Large intestine (tissue), 3 donors: ENCODE measurements at regions not wholly inside any gene's neighbourhood (a gene's known extent, or its start where the extent isn't known, plus 50 kb on each side); places are given as distances from the start of the nearest gene placed in this dataset.
"Not testable (repeated sequence)": the region's sequence is repeated elsewhere in the genome, so short reads cannot be mapped to it uniquely, and the experiment has no call there.

ENCODE experiments used
- DNase-seq, 2 donors: peaks; one replicate each; pipeline versions ENCODE4 v3.0.0 to v3.0.0-alpha.2; 2013
- H3K27ac ChIP-seq: one replicate; pipeline ENCODE4 v1.5.1; 2013; ENCODE audit warnings: low read length
- H3K27me3 ChIP-seq: 2 replicates; pipeline ENCODE4 v1.6.1; 2013; ENCODE audit warnings: low read length; ENCODE audit not compliant: control insufficient read depth, insufficient read depth
- H3K36me3 ChIP-seq: 2 replicates; pipeline ENCODE4 v1.6.1; 2013; ENCODE audit warnings: low read length; ENCODE audit not compliant: control insufficient read depth, insufficient read depth
- H3K4me1 ChIP-seq: one replicate; pipeline ENCODE4 v1.6.1; 2013; ENCODE audit warnings: low read length; ENCODE audit not compliant: control insufficient read depth, insufficient read depth
- H3K4me3 ChIP-seq: one replicate; pipeline ENCODE4 v1.5.1; 2013; ENCODE audit warnings: low read length
- H3K9me3 ChIP-seq: one replicate; pipeline ENCODE4 v1.6.1; 2013; ENCODE audit warnings: mild to moderate bottlenecking, low read depth, low read length, moderate library complexity; ENCODE audit not compliant: control insufficient read depth
- WGBS: methylation state at CpG from one replicate; pipeline ENCODE4 v1.1.5; 2013; ENCODE audit warnings: low lambda C conversion rate; ENCODE audit not compliant: insufficient coverage; 5-methylcytosine and 5-hydroxymethylcytosine counted together

DNA sequence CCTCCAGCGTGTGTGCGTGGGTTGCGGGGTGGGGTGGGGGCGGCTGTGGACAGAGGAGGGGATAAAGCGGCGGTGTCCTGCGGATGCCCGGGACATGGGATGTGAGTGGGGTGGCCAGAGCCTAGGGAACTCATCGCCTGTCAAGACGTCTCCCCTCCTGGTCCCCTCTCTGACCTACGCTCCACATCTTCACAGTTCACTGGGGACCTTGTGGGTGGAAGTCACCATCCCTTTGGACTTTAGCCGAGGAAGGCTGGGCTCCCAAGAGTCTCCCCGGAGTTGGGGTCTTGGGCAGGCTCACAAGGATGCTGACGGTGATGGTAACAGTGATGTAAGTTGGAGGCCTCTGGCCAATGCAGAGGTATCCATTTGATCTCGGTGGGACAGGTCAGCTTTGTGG lies 760.3 kb upstream of the DEFB115 start:
- H3K9me3 ChIP-seq: peaks cover 23% of the 10 kb centered on the region
- not testable (repeated sequence) for H3K36me3 ChIP-seq, H3K27me3 ChIP-seq, DNase-seq, H3K4me3 ChIP-seq, H3K27ac ChIP-seq, H3K4me1 ChIP-seq
- WGBS: 100% methylated on average over 4 of the region's 15 CpGs

DNA sequence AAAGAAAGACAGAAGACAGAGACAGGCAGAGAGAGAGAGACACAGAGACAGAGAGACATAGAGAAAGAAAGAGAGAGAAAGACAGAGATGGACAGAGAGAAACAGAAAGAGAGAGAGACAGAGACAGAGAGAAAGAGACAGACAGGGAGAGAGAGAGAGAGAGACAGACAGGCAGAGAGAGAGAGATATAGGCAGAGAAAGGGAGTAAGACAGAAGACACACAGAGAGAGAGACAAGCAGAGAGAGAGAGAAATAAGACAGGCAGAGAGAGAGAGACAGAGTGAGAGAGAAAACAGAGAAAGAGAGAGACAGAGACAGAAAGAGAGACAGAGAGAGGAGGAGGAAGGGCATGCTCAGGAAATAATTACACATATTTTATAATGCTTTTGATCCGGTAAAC lies 758.3 kb upstream of the DEFB115 start:
- Histone ChIP-seq H3K36me3 (no peaks in the 10 kb centered on the region), H3K9me3 (peaks cover 38% of the 10 kb centered on the region)

DNA sequence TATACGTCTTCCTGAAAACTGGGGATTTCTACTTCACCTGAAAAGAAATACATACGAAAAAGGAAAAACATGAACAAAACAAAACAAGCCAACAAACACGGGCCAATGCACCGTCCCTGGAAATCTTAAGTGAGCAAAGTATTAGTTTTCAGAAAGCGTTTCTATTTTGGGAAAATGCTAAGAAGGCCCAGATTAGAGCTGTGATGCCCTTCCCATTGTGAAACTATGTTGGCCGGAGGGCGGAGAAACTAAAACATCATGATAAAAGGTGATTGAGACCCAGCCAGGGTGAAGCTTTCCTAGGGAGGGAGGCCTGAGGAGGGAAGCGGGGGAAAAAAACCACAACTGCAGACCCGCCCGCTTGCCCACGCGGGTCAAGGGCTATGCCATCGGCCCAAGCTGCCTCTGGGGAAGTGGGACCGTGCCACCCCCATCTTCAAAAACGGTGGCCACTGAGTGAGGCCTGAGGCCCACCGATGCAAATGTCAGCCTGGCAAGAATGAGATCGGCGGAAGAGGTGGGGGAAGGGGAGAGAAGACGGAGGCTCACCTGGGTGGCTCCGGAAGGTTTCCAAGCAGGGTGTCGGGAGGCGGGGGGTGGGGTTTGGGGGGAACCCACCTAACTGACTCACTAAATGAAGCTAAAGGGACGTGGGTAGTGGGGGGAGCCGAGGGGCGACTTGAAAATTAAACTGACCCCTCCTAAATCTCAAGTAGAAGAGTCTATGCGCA lies 757.6 kb upstream of the DEFB115 start:
- WGBS: 59% methylated on average over 2 of the region's 26 CpGs
- H3K4me3 ChIP-seq, H3K27ac ChIP-seq, H3K27me3 ChIP-seq, DNase-seq, H3K36me3 ChIP-seq, H3K4me1 ChIP-seq: not testable (repeated sequence)
- peaks cover 38% of the 10 kb centered on the region for H3K9me3 ChIP-seq

More for the DNA sequence above, 758.3 kb upstream of the DEFB115 start:
- H3K27ac ChIP-seq: no peak overlapping the region
- no CpG with 5 or more reads among the region's 1 CpG for WGBS
- H3K4me3 ChIP-seq: no peak overlapping the region
- no peaks in the 10 kb centered on the region for H3K27me3 ChIP-seq
- H3K4me1 ChIP-seq: no peaks in the 10 kb centered on the region
- DNase-seq: no peak

DNA sequence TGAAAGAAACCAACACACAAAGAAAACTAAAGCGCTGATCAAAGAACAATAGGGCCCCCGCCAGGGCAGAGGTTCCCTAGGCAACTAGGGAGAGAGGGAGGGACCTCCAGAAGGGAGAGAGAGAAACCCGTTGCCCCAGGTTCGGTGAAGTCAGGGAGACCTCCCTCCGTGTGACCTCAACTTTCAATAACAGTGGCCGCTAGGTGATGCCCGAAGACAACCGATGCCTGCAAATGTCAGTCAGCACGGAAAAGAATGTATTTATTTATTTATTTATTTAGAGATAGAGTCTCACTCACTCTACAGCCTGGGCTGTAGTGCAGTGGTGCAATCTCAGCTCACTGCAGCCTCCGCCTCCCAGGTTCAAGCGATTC lies 757.0 kb upstream of the DEFB115 start:
- H3K36me3 ChIP-seq, H3K4me1 ChIP-seq, H3K27ac ChIP-seq, H3K27me3 ChIP-seq, H3K4me3 ChIP-seq: not testable (repeated sequence)
- DNase-seq: peak in 1 of 2 donors; percentile 41
- no CpG with 5 or more reads among the region's 11 CpGs for WGBS
- peaks cover 38% of the 10 kb centered on the region for H3K9me3 ChIP-seq

DNA sequence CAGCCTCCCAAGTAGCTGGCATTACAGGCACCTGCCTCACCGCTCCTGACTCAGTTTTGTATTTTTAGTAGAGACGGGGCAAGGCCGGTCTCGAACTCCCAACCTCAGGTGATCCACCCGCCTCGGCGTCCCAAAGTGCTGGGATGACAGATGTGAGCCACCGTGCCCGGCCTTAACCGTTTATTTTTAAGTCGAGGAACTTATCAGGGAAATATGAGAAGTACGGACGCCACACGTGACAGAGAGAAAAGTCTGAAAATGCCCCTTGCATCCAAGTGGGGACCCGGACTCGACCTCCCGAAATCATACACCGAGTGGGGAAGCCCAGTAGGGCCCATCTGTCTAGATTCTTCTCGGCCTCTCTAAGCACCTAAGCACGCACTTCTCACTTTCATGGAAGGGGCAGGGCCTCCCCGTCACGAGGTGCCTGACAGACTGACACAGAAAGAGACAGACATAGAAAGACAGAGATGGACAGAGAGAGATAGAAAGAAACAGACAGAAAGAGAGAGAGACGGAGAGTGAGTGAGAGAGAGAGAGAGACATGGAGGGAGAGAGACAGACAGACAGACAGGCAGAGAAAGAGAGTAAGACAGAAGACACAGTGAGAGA lies 756.5 kb upstream of the DEFB115 start:
- WGBS: 100% methylated on average over 1 of the region's 23 CpGs

DNA sequence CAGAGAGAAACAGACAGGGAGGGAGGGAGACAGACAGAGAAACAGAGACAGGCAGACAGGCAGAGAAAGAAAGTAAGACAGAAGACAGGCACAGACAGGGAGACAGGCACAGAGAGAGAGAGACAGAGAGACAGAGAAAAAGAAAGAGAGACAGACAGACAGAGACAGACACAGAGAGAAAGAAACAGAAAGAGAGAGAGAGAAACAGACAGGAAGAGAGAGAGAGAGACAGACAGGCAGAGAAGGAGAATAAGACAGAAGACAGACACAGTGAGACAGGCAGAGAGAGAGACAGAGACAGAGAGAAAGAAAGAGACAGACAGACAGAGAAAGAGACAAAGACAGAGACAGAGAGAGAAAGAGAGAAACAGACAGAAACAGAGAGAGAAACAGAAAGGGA lies 754.8 kb upstream of the DEFB115 start:
- Histone ChIP-seq H3K9me3 (peaks cover 44% of the 10 kb centered on the region), H3K27me3 (no peaks in the 10 kb centered on the region), H3K4me3 (no peak overlapping the region), H3K27ac (no peak overlapping the region), H3K4me1 (no peaks in the 10 kb centered on the region), H3K36me3 (no peaks in the 10 kb centered on the region)
- peak in 1 of 2 donors; percentile 14 for DNase-seq

More for the DNA sequence above, 756.5 kb upstream of the DEFB115 start:
- Histone ChIP-seq H3K27me3 (no peaks in the 10 kb centered on the region), H3K9me3 (peaks cover 38% of the 10 kb centered on the region), H3K4me3 (no peak overlapping the region), H3K27ac (no peak overlapping the region), H3K36me3 (no peaks in the 10 kb centered on the region), H3K4me1 (no peaks in the 10 kb centered on the region)
- no peak for DNase-seq

DNA sequence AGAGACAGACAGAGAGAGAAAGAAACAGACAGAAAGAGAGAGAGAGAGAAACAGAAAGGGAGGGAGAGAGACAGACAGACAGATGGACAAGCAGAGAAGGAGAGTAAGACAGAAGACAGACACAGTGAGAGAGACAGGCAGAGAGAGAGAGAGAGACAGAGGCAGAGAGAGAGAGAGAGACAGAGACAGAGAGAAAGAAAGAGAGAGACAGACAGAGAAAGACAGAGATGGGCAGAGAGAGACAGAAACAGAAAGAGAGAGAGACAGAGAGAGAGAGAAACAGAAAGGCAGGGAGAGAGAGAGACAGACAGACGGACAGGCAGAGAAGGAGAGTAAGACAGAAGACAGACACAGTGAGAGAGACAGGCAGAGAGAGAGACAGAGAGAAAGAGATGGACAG lies 754.3 kb upstream of the DEFB115 start:
- DNase-seq, H3K27me3 ChIP-seq, H3K27ac ChIP-seq, H3K4me3 ChIP-seq, H3K4me1 ChIP-seq, H3K36me3 ChIP-seq: not testable (repeated sequence)
- 40% methylated on average over 1 of the region's 1 CpG for WGBS
- H3K9me3 ChIP-seq: peaks cover 42% of the 10 kb centered on the region

DNA sequence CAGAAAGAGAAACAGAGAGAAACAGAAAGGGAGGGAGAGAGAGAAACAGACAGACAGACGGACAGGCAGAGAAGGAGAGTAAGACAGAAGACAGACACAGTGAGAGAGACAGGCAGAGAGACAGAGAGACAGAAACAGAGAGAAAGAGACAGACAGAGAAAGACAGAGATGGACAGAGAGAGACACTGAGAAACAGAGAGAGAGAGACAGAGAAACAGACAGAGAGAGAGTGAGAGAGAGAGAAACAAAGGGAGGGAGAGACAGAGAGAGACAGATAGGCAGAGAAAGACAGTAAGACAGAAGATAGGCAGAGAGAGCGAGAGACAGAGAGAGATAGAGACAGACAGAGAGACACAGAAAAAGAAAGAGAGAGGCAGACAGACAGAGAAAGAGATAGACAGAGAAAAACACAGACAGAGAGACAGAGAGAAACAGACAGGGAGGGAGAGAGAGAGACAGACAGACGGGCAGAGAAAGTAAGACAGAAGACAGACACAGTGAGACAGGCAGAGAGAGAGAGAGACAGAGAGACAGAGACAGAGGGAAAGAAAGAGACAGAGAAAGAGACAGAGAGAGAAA lies 753.4 kb upstream of the DEFB115 start:
- Histone ChIP-seq H3K4me1 (no peaks in the 10 kb centered on the region), H3K36me3 (no peaks in the 10 kb centered on the region), H3K27me3 (no peaks in the 10 kb centered on the region), H3K9me3 (peaks cover 36% of the 10 kb centered on the region), H3K27ac (no peak overlapping the region), H3K4me3 (no peak overlapping the region)
- no peak for DNase-seq
- 70% methylated on average over 2 of the region's 3 CpGs for WGBS

DNA sequence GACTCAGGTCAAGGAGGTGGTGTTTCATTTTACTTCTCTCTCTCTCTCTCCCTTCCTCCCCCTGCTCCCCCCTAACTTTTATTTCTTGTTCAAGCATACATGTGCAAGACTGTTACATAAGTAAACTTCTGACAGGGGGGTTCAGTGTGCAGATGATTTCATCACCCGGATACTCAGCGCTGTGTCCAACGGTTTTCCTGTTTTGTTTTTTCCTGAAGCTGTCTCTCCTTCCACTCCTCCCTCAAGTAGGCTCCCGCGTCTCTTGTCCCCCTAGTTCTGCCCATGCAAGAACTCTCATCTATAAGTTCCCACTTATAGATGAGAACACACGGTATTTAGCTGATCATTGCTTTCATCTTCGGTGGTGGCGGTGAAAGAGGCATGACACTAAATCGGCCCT lies 751.9 kb upstream of the DEFB115 start:
- Histone ChIP-seq H3K27ac (no peak overlapping the region), H3K27me3 (no peaks in the 10 kb centered on the region), H3K36me3 (no peaks in the 10 kb centered on the region), H3K4me3 (no peak overlapping the region), H3K4me1 (no peaks in the 10 kb centered on the region), H3K9me3 (peaks cover 35% of the 10 kb centered on the region)
- WGBS: 78% methylated on average over 3 of the region's 9 CpGs
- no peak for DNase-seq

DNA sequence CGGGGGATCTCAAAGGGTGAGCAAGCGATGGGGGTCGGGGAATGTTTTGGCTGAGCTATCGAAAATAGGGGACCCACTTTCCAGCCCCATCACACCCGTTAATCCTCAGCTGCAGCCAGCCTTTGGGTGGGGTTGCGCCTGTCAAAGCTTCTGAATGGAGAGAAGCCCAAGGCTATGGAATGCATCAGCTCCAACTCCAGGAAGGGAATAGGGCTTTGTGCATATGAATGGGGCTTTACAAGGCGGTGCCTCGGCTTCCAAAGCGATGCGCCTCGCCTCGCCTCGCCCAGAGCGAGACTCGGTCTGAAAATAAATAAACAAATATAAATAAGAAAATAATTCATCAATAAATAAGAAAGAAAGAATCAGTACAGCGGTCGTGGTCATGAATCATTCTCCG lies 751.4 kb upstream of the DEFB115 start:
- H3K27ac ChIP-seq: no peak overlapping the region
- no peaks in the 10 kb centered on the region for H3K4me1 ChIP-seq
- H3K4me3 ChIP-seq: no peak overlapping the region
- DNase-seq: no peak
- H3K27me3 ChIP-seq: no peaks in the 10 kb centered on the region
- H3K9me3 ChIP-seq: peaks cover 36% of the 10 kb centered on the region
- 97% methylated on average over 6 of the region's 18 CpGs for WGBS
- H3K36me3 ChIP-seq: no peaks in the 10 kb centered on the region

DNA sequence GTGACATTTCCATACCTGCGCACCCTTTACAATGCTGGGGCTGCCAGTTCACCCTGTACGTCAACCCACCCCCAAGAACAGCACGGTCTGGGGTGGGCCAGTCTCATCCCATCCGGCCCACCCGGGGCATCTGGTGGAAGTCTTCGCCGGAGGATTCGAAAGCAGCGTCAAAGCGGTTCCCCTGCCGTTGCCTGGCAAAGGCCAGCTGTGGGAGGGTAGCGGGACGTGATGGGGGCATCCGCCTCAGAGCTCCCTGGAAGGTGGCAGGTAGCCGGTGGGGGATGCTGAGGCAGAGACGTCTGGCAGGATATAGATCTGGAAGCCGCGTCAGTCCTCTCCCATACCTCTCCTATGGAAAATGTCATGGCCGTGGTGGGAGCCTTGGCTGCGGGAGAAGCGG lies 749.1 kb upstream of the DEFB115 start:
- not testable (repeated sequence) for DNase-seq, H3K4me3 ChIP-seq, H3K27me3 ChIP-seq, H3K27ac ChIP-seq, H3K4me1 ChIP-seq, H3K36me3 ChIP-seq
- H3K9me3 ChIP-seq: peaks cover 32% of the 10 kb centered on the region
- WGBS: no CpG with 5 or more reads among the region's 21 CpGs
